Tibial nerve (tissue), 4 donors: ENCODE measurements at regions not wholly inside any gene's neighbourhood (a gene's known extent, or its start where the extent isn't known, plus 50 kb on each side); places are given as distances from the start of the nearest gene placed in this dataset.

Experiments used
- DNase-seq, 2 donors: peaks; one replicate each; pipeline ENCODE4 v3.0.0-alpha.2; 2019; ENCODE audit warnings: low spot score in 2 of 2
- H3K27ac ChIP-seq, 4 donors: fragments of 200-600 bp; sonication (generic) in 3 of 4; one replicate each; pipeline ENCODE4 v1.5.1; 2017 to 2019; ENCODE audit warnings: mild to moderate bottlenecking in 1 of 4
- H3K27me3 ChIP-seq, 2 donors: fragments of 200-600 bp; sonication (generic) in 1 of 2; one replicate each; pipeline versions ENCODE4 v1.5.1 to v1.6.0; 2017 to 2019
- H3K36me3 ChIP-seq, 3 donors: fragments of 200-600 bp; sonication (generic); one replicate each; pipeline ENCODE4 v1.5.1; 2018 to 2019
- H3K4me1 ChIP-seq, 4 donors: fragments of 200-600 bp; sonication (generic) in 3 of 4; one replicate each; pipeline ENCODE4 v1.5.1; 2017 to 2019
- H3K4me3 ChIP-seq, 4 donors: fragments of 200-600 bp; sonication (generic) in 3 of 4; one replicate each; pipeline ENCODE4 v1.5.1; 2017 to 2019; ENCODE audit warnings: mild to moderate bottlenecking in 1 of 4, moderate library complexity in 1 of 4
- H3K9me3 ChIP-seq, 4 donors: fragments of 200-600 bp; sonication (generic) in 3 of 4; one replicate each; pipeline ENCODE4 v1.5.1; 2017 to 2019
- EP300 ChIP-seq, 2 donors: sonication (generic); formaldehyde crosslinking; IDR thresholded peaks; one replicate each; pipeline ENCODE4 v1.6.1; 2017; ENCODE audit warnings: antibody characterized with exemption in 2 of 2, mild to moderate bottlenecking in 1 of 2
- POLR2A ChIP-seq, 2 donors: fragments of 450-650 bp; IDR thresholded peaks; one replicate each; pipeline ENCODE4 v1.6.1; 2017; ENCODE audit warnings: antibody characterized with exemption in 2 of 2, mild to moderate bottlenecking in 2 of 2, moderate library complexity in 2 of 2
- WGBS, 2 donors: methylation state at CpG; one replicate each; pipeline ENCODE4 v1.1.5; 2018; 5-methylcytosine and 5-hydroxymethylcytosine counted together
- TF ChIP-seq, protein P1 (sequence below), 5 experiments: fragments of 200-600 bp in 3 of 5; fragments of 450-650 bp in 2 of 5; sonication (generic) in 3 of 5; IDR thresholded peaks; one replicate each; pipeline ENCODE4 v1.5.1; 2016 to 2019; ENCODE audit warnings: antibody characterized with exemption in 5 of 5, mild to moderate bottlenecking in 3 of 5, moderate library complexity in 2 of 5

- Histone ChIP-seq H3K4me1 (peaks cover 0 to 22% (median 4%) of the 10 kb centered on the region in 4 donors), H3K4me3 (no peak overlapping the region), H3K9me3 (no peaks in the 10 kb centered on the region), H3K27me3 (no peaks in the 10 kb centered on the region), H3K36me3 (no peaks in the 10 kb centered on the region), H3K27ac (no peak overlapping the region)
- DNase-seq: no peak
- TF ChIP-seq EP300 (IDR thresholded peaks at IDR 0.05) (no peak), POLR2A (IDR thresholded peaks at IDR 0.05) (no peak)
- TF ChIP-seq, protein P1, sequence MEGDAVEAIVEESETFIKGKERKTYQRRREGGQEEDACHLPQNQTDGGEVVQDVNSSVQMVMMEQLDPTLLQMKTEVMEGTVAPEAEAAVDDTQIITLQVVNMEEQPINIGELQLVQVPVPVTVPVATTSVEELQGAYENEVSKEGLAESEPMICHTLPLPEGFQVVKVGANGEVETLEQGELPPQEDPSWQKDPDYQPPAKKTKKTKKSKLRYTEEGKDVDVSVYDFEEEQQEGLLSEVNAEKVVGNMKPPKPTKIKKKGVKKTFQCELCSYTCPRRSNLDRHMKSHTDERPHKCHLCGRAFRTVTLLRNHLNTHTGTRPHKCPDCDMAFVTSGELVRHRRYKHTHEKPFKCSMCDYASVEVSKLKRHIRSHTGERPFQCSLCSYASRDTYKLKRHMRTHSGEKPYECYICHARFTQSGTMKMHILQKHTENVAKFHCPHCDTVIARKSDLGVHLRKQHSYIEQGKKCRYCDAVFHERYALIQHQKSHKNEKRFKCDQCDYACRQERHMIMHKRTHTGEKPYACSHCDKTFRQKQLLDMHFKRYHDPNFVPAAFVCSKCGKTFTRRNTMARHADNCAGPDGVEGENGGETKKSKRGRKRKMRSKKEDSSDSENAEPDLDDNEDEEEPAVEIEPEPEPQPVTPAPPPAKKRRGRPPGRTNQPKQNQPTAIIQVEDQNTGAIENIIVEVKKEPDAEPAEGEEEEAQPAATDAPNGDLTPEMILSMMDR (IDR thresholded peaks at IDR 0.05): no peak
- 82 to 83% methylated on average over 3 of the region's 3 CpGs for WGBS, 2 donors
Measured at GRCh38 chr2:24439971-24440340, 51.1 kb upstream of the NCOA1 start.

DNA sequence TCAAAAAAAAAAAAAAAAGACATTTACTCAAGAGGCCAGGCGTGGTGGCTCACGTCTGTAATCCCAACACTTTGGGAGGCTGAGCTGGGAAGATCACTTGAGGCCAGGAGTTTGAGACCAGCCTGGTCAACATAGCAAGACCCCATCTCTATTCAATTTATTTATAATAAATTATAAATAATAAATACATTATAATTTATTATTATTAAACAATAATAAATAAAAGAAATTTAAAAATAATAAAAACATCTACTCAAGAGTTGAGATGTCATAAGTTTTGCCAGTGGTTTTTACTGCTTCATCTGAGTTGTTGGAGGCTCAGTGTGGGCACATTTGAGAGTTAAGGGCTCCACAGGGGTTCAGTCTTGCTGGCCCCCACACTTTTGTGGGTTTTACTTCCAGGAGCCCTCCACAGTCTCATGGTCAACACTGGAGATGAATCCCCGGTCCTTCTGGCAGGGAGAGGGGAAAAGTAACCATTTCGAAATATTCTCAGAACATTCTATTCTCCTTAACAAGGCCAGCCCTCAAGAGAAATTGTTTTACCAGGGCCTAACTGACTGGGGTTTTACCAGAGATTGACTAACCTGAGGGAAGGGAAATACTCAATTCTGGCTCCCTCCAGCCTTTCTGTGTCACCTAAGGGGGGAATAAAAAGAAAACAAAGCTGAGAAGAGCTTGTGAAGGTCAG, 51.6 kb upstream of the NCOA1 start:
- Histone ChIP-seq H3K4me3 (no peak overlapping the region), H3K9me3 (no peaks in the 10 kb centered on the region), H3K36me3 (no peaks in the 10 kb centered on the region), H3K4me1 (peaks cover 0 to 26% (median 4%) of the 10 kb centered on the region in 4 donors), H3K27me3 (no peaks in the 10 kb centered on the region), H3K27ac (no peak overlapping the region)
- no peak for DNase-seq
- no peak for TF ChIP-seq POLR2A (IDR thresholded peaks at IDR 0.05)
- no peak for TF ChIP-seq EP300 (IDR thresholded peaks at IDR 0.05)
- TF ChIP-seq, protein P1 (IDR thresholded peaks at IDR 0.05): no peak
- WGBS, 2 donors: 90 to 92% methylated on average over 4 of the region's 4 CpGs

DNA sequence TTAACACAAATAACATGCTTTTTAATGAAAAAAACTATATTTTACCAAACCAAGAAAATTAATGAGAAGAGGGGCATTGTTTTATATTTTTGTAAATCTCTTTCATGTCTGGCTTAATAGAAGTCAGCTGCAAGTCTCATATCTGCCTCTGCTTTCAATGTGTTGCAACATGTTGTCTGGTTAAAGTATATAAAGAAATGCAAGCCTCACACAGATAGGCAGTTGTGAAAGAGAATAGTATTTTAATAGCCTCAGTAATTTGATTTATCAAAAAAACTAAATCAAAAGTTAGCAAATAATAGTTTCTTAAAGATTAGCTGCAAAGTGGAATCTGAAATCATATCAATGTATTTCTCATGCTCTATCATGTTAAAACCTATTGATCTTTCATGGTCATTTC, 52.9 kb upstream of the NCOA1 start:
- H3K4me3 ChIP-seq: no peak overlapping the region
- H3K36me3 ChIP-seq: no peaks in the 10 kb centered on the region
- H3K27ac ChIP-seq: no peak overlapping the region
- TF ChIP-seq POLR2A (IDR thresholded peaks at IDR 0.05): no peak
- TF ChIP-seq, protein P1 (IDR thresholded peaks at IDR 0.05): no peak
- TF ChIP-seq EP300 (IDR thresholded peaks at IDR 0.05): no peak
- no peak for DNase-seq
- peaks cover 0 to 26% (median 4%) of the 10 kb centered on the region in 4 donors for H3K4me1 ChIP-seq
- H3K9me3 ChIP-seq: no peaks in the 10 kb centered on the region
- no peaks in the 10 kb centered on the region for H3K27me3 ChIP-seq

GRCh38 chr2:24435391-24436316, 55.4 kb upstream of the NCOA1 start:
- Histone ChIP-seq H3K4me1 (peaks cover 0 to 40% (median 4%) of the 10 kb centered on the region in 4 donors), H3K27me3 (no peaks in the 10 kb centered on the region), H3K36me3 (no peaks in the 10 kb centered on the region), H3K27ac (peak overlapping the region; percentile 47 to 81 (median 63)), H3K4me3 (peak overlapping the region in 1 of 4 donors; percentile 10), H3K9me3 (no peaks in the 10 kb centered on the region)
- DNase-seq: peak; percentile 67 to 93
- TF ChIP-seq EP300 (IDR thresholded peaks at IDR 0.05): peak in 1 of 2 donors; percentile 67
- TF ChIP-seq, protein P1 (IDR thresholded peaks at IDR 0.05): no peak
- 44 to 45% methylated on average over 13 of the region's 13 CpGs for WGBS, 2 donors

DNA sequence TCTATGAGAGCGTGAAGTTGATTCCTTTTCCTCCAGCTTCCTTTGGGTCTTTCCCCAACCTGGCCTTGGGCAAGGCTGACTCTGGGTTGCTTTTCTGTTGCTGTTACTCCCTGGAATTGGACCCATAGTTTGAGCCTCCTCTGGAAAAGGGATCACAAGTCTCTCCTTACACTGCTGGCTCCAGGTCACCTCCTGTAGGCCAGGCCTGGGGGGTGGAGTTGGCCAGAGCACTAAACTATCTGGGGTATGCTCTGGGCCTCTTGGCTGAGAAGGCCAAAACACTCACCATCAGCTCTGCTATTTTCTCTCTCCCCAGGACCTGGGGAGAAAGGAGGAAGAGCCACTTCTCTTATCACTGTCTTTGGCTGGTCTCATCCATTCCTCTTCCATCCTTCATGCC, 56.5 kb upstream of the NCOA1 start:
- Histone ChIP-seq H3K4me1 (peaks cover 0 to 40% (median 4%) of the 10 kb centered on the region in 4 donors), H3K4me3 (no peak overlapping the region), H3K27ac (peak overlapping the region in 3 of 4 donors; percentile 47 to 81 (median 78)), H3K9me3 (no peaks in the 10 kb centered on the region), H3K27me3 (no peaks in the 10 kb centered on the region), H3K36me3 (no peaks in the 10 kb centered on the region)
- WGBS, 2 donors: 94 to 100% methylated on average over 1 of the region's 1 CpG
- no peak for DNase-seq
- no peak for TF ChIP-seq EP300 (IDR thresholded peaks at IDR 0.05)
- TF ChIP-seq, protein P1 (IDR thresholded peaks at IDR 0.05): no peak
- no peak for TF ChIP-seq POLR2A (IDR thresholded peaks at IDR 0.05)
